Suprapubic skin (tissue), 4 donors: ENCODE measurements at regions not wholly inside any gene's neighbourhood (a gene's known extent, or its start where the extent isn't known, plus 50 kb on each side); places are given as distances from the start of the nearest gene placed in this dataset.

Experiments used
- DNase-seq, 2 donors: peaks; one replicate each; pipeline ENCODE4 v3.0.0-alpha.2; 2019; ENCODE audit warnings: low spot score in 2 of 2
- H3K27ac ChIP-seq: fragments of 200-600 bp; sonication (generic); one replicate; pipeline ENCODE4 v1.5.1; 2019
- H3K27me3 ChIP-seq: fragments of 200-600 bp; sonication (generic); one replicate; pipeline ENCODE4 v1.5.1; 2019
- H3K36me3 ChIP-seq: fragments of 200-600 bp; sonication (generic); one replicate; pipeline ENCODE4 v1.5.1; 2019
- H3K4me1 ChIP-seq: fragments of 200-600 bp; sonication (generic); one replicate; pipeline ENCODE4 v1.5.1; 2019
- H3K4me3 ChIP-seq: fragments of 200-600 bp; sonication (generic); one replicate; pipeline ENCODE4 v1.5.1; 2019; ENCODE audit warnings: mild to moderate bottlenecking
- H3K9me3 ChIP-seq: fragments of 200-600 bp; sonication (generic); one replicate; pipeline ENCODE4 v1.5.1; 2019
- EP300 ChIP-seq: sonication (generic); formaldehyde crosslinking; IDR thresholded peaks from one replicate; pipeline ENCODE4 v1.6.1; 2017; ENCODE audit warnings: antibody characterized with exemption
- POLR2A ChIP-seq, 2 donors: fragments of 450-650 bp; IDR thresholded peaks; one replicate each; pipeline ENCODE4 v1.6.1; 2017; ENCODE audit warnings: antibody characterized with exemption in 2 of 2, mild to moderate bottlenecking in 2 of 2, moderate library complexity in 2 of 2
- POLR2AphosphoS5 ChIP-seq, 3 donors: sonication (generic); formaldehyde crosslinking; IDR thresholded peaks; one replicate each; pipeline ENCODE4 v1.6.1; 2017; ENCODE audit warnings: antibody characterized with exemption in 3 of 3
- WGBS: methylation state at CpG from one replicate; pipeline ENCODE4 v1.1.5; 2018; 5-methylcytosine and 5-hydroxymethylcytosine counted together
- TF ChIP-seq, protein P1 (sequence below), 2 donors: fragments of 200-600 bp in 1 of 2; fragments of 450-650 bp in 1 of 2; sonication (generic) in 1 of 2; IDR thresholded peaks; one replicate each; pipeline ENCODE4 v1.5.1; 2016 to 2019; ENCODE audit warnings: antibody characterized with exemption in 2 of 2, mild to moderate bottlenecking in 1 of 2, moderate library complexity in 1 of 2

DNA sequence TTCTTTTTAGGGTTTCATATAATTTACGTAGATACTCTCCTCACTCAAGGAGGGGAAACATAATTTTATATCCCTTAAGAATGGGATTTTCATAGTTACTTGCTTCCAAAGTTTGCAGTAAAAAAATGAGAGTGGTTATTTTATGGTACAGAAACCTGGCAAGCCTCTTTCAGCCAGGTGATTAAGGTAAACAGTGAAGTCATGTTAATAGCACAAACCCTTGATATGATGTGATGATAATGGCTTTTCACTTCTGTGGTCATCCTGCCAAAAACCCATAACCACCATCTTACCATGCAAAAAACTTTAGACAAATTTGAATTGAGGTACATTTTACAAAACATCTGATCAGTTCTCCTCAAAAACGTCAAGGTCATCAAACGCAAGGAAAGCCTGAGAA, 517.8 kb downstream of the SLITRK5 start:
- Histone ChIP-seq H3K4me1 (no peaks in the 10 kb centered on the region), H3K27ac (no peak overlapping the region), H3K9me3 (no peaks in the 10 kb centered on the region), H3K27me3 (no peaks in the 10 kb centered on the region), H3K36me3 (no peaks in the 10 kb centered on the region), H3K4me3 (no peak overlapping the region)
- TF ChIP-seq POLR2AphosphoS5 (IDR thresholded peaks at IDR 0.05), result no peak
- no peak for TF ChIP-seq POLR2A (IDR thresholded peaks at IDR 0.05)
- TF ChIP-seq, protein P1, sequence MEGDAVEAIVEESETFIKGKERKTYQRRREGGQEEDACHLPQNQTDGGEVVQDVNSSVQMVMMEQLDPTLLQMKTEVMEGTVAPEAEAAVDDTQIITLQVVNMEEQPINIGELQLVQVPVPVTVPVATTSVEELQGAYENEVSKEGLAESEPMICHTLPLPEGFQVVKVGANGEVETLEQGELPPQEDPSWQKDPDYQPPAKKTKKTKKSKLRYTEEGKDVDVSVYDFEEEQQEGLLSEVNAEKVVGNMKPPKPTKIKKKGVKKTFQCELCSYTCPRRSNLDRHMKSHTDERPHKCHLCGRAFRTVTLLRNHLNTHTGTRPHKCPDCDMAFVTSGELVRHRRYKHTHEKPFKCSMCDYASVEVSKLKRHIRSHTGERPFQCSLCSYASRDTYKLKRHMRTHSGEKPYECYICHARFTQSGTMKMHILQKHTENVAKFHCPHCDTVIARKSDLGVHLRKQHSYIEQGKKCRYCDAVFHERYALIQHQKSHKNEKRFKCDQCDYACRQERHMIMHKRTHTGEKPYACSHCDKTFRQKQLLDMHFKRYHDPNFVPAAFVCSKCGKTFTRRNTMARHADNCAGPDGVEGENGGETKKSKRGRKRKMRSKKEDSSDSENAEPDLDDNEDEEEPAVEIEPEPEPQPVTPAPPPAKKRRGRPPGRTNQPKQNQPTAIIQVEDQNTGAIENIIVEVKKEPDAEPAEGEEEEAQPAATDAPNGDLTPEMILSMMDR (IDR thresholded peaks at IDR 0.05), result no peak
- TF ChIP-seq EP300, result no peak
- whole genome bisulfite sequencing, result 92% methylated on average over 3 of the region's 3 CpGs
- DNase-seq, result no peak

DNA sequence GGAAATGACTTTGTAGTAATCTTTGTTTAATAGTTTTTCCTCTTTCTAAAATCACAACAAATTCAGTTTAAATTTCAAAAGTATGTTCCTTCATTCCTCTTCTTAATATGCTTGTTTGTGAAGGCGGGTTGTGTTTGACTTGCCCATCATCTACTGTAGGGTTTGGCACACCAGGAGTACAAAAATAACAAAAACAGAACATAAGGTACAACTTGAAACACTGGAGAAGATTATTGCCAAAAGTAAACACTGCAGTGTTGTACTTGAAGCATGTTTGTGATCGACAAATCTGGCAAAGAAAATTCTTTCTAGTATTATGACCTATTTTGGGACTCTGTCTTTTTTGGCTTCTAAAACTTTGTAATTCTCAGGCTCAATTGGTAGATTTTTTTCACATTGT, 518.6 kb downstream of the SLITRK5 start:
- Histone ChIP-seq H3K27ac (no peak overlapping the region), H3K36me3 (no peaks in the 10 kb centered on the region), H3K4me1 (no peaks in the 10 kb centered on the region), H3K4me3 (no peak overlapping the region), H3K9me3 (no peaks in the 10 kb centered on the region), H3K27me3 (no peaks in the 10 kb centered on the region)
- no peak for TF ChIP-seq POLR2AphosphoS5 (IDR thresholded peaks at IDR 0.05)
- TF ChIP-seq POLR2A (IDR thresholded peaks at IDR 0.05), result no peak
- TF ChIP-seq, protein P1 (IDR thresholded peaks at IDR 0.05), result no peak
- no peak for TF ChIP-seq EP300
- WGBS, result 44% methylated on average over 2 of the region's 2 CpGs
- no peak for DNase-seq

DNA sequence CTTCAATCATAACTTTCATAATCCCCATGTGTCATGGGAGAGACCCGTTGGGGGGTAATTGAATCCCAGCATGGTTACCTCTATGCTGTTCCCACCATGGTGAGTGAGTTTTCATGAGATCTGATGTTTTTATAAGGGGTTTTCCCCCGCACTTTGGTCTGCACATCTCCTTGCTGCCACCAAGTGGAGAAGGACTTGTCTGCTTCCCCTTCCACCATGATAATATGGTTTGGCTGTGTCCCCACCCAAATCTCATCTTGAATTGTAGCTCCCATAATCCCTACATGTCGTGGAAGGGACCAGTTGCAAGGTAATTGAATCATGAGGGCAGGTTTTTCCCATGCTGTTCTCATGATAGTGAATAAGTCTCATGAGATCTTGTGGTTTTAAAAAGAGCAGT, 524.9 kb downstream of the SLITRK5 start:
- TF ChIP-seq POLR2A (IDR thresholded peaks at IDR 0.05) (no peak), EP300 (no peak), POLR2AphosphoS5 (IDR thresholded peaks at IDR 0.05) (no peak)
- TF ChIP-seq, protein P1 (IDR thresholded peaks at IDR 0.05), result no peak

DNA sequence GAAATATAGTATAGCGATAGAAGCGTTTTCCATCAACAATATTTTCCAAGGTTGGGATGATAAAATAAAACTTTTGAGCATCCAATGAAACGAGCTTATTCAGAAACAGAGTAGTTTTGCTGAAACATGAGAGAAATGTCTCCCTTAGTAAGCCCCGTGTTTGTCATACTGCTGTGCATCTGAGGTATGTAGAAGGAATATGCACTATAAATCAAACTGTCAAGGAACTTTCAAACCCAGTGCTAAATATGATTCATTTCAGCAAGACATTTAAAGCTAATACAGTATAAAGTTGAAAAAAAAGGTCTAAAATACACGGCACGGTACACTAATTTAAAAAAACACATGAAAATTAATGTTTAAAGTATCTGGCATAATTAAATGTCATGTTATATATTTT, 546.2 kb downstream of the SLITRK5 start:
- H3K36me3 ChIP-seq, result no peaks in the 10 kb centered on the region
- no peak overlapping the region for H3K4me3 ChIP-seq
- H3K4me1 ChIP-seq, result no peaks in the 10 kb centered on the region
- WGBS, result 57% methylated on average over 6 of the region's 6 CpGs
- DNase-seq, result no peak
- H3K27ac ChIP-seq, result no peak overlapping the region
- H3K9me3 ChIP-seq, result no peaks in the 10 kb centered on the region
- TF ChIP-seq, protein P1 (IDR thresholded peaks at IDR 0.05), result no peak
- TF ChIP-seq EP300 (no peak), POLR2AphosphoS5 (IDR thresholded peaks at IDR 0.05) (no peak), POLR2A (IDR thresholded peaks at IDR 0.05) (no peak)
- no peaks in the 10 kb centered on the region for H3K27me3 ChIP-seq

More for the DNA sequence above, 524.9 kb downstream of the SLITRK5 start:
- H3K9me3 ChIP-seq, result no peaks in the 10 kb centered on the region
- H3K27me3 ChIP-seq, result no peaks in the 10 kb centered on the region
- 78% methylated on average over 3 of the region's 3 CpGs for WGBS
- H3K4me3 ChIP-seq, result no peak overlapping the region
- H3K4me1 ChIP-seq, result no peaks in the 10 kb centered on the region
- no peak for DNase-seq
- no peaks in the 10 kb centered on the region for H3K36me3 ChIP-seq
- H3K27ac ChIP-seq, result no peak overlapping the region

DNA sequence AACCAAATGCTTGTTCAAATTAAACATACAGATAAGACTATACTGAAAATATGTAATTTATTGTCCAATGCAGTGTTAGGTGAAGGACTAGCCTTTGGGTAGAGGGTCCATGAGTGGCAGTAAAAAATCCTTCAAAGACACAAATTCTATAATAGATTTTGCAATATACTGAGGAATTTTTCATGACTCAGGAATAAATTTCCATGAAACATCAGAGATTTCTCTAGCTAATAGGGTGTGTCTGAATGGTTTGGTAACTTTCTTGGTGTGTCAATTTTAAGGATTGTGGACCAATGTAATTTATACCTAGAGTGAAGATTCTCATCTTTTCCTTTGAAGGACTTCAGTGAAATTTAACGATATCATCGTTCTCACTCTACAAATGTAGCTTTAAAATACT, 546.7 kb downstream of the SLITRK5 start:
- no peak for TF ChIP-seq POLR2AphosphoS5 (IDR thresholded peaks at IDR 0.05)
- no peak for TF ChIP-seq POLR2A (IDR thresholded peaks at IDR 0.05)
- no peak for TF ChIP-seq EP300
- TF ChIP-seq, protein P1 (IDR thresholded peaks at IDR 0.05), result no peak
- no peak overlapping the region for H3K27ac ChIP-seq
- H3K4me1 ChIP-seq, result no peaks in the 10 kb centered on the region
- no peaks in the 10 kb centered on the region for H3K9me3 ChIP-seq
- H3K4me3 ChIP-seq, result no peak overlapping the region
- whole genome bisulfite sequencing, result 53% methylated on average over 2 of the region's 2 CpGs
- H3K36me3 ChIP-seq, result no peaks in the 10 kb centered on the region
- DNase-seq, result no peak
- no peaks in the 10 kb centered on the region for H3K27me3 ChIP-seq
